SH-SY5Y (cell line): ENCODE measurements at regions not wholly inside any gene's neighbourhood (a gene's known extent, or its start where the extent isn't known, plus 50 kb on each side); places are given as distances from the start of the nearest gene placed in this dataset.

ENCODE experiments used
- GATA2 ChIP-seq: IDR thresholded peaks from 2 replicates; pipeline ENCODE4 v1.6.1; 2011; ENCODE audit warnings: mild to moderate bottlenecking, low read depth, low read length
- GATA3 ChIP-seq: IDR thresholded peaks from 2 replicates; pipeline ENCODE4 v1.6.1; 2011; ENCODE audit warnings: low read depth, mild to moderate bottlenecking, low read length, moderate library complexity

- TF ChIP-seq GATA2 (no peak), GATA3 (no peak)
Observed at GRCh38 chr9:82170866-82171265, 182.3 kb downstream of the SPATA31D1 start.
